ENCODE measurements at regions not wholly inside any gene's neighbourhood (a gene's known extent, or its start where the extent isn't known, plus 50 kb on each side); places are given as distances from the start of the nearest gene placed in this dataset.

GRCh38 chr12:91639327-91639726 is 456.7 kb upstream of the DCN start:
- TF ChIP-seq EZH2 (IDR thresholded peaks at IDR 0.05; ENCODE audit: borderline replicate concordance), result no peak
- no peak for TF ChIP-seq EZH2phosphoT487 (IDR thresholded peaks at IDR 0.05; ENCODE audit: low read depth, severe bottlenecking, unreplicated experiment)

Measured in hepatocyte (in vitro differentiated cells).